HepG2 (cell line): ENCODE measurements at regions not wholly inside any gene's neighbourhood (a gene's known extent, or its start where the extent isn't known, plus 50 kb on each side); places are given as distances from the start of the nearest gene placed in this dataset.

ENCODE experiments used
- DNMT1 ChIP-seq: sonication (generic); formaldehyde crosslinking; IDR thresholded peaks from 2 replicates; pipeline ENCODE4 v1.5.1; 2020; ENCODE audit warnings: mild to moderate bottlenecking, missing genetic modification reagents
- NR2C2 ChIP-seq: sonication (generic); formaldehyde crosslinking; IDR thresholded peaks from 2 replicates; pipeline ENCODE4 v1.4.0; 2020; ENCODE audit warnings: missing genetic modification reagents, mild to moderate bottlenecking, moderate library complexity, borderline replicate concordance

GRCh38 chrY:12253756-12254155 is 447.3 kb upstream of the USP9Y start:
- TF ChIP-seq NR2C2 (CRISPR knock-in tag) (no peak), DNMT1 (CRISPR knock-in tag) (no peak)
